ENCODE measurements at regions not wholly inside any gene's neighbourhood (a gene's known extent, or its start where the extent isn't known, plus 50 kb on each side); places are given as distances from the start of the nearest gene placed in this dataset.

DNA sequence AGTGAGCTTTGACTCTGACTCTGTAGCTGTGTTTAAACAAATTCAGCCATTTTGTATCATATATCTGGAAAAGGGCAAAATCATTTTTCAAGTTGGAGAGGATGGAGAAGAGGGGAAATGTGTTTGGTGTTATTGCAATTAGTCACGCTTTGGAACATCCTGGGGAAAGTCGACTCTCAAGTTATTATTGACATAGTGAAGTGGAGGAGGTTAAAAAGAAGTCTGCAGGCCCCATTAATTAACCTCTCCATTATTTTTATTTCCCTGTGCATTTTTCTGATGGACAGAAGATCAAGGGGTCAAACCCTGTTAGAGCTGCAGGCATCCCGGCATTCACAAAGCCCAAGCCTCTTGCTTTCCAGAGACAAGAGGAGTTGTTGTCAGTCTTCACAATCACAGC is 132.6 kb downstream of the TEX36 start:
- Mint-ChIP-seq H3K27me3 (ENCODE audit: low read depth) (peaks cover 5% of the 10 kb centered on the region), H3K4me1 (ENCODE audit: low read depth) (no peaks in the 10 kb centered on the region), H3K27ac (no peak overlapping the region), H3K9me3 (peaks cover 0 to 2% of the 10 kb centered on the region in 2 donors), H3K36me3 (ENCODE audit: insufficient read depth in 2 of 2) (no peaks in the 10 kb centered on the region), H3K4me3 (no peak overlapping the region)
- ATAC-seq (replicated peaks in 1 of 2) (no peak), DNase-seq (no peak)

GRCh38 chr10:125549653-125550052 is 133.3 kb downstream of the TEX36 start:
- Mint-ChIP-seq H3K27me3 (ENCODE audit: low read depth) (no peaks in the 10 kb centered on the region), H3K4me1 (ENCODE audit: low read depth) (no peaks in the 10 kb centered on the region), H3K36me3 (ENCODE audit: insufficient read depth in 2 of 2) (no peaks in the 10 kb centered on the region), H3K4me3 (no peak overlapping the region), H3K27ac (no peak overlapping the region), H3K9me3 (peaks cover 0 to 2% of the 10 kb centered on the region in 2 donors)
- ATAC-seq (replicated peaks in 1 of 2), result no peak
- no peak for DNase-seq

DNA sequence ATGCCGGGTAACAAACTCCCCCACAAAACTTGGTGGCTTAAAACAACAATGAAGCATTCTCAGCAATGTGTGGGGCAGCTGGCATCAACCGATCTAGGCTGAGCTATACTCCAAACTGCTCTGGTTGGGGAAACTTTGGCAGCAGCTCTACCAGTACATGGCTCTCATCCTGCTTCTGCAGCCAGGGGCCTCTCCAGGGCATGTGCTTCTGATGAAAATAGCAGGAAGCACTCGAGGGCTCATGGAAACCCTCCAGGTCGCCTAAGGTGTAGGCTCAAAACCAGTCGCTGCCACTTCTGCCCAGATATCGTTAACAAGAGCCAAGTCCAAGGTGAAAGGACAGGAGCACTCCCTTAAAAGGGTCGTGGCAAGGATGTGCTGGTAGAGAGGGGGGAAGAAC is 134.1 kb downstream of the TEX36 start:
- H3K4me3 Mint-ChIP-seq, result no peak overlapping the region
- H3K27me3 Mint-ChIP-seq (ENCODE audit: low read depth), result no peaks in the 10 kb centered on the region
- H3K9me3 Mint-ChIP-seq, result peaks cover 0 to 2% of the 10 kb centered on the region in 2 donors
- DNase-seq (no peak), ATAC-seq (replicated peaks in 1 of 2) (no peak)
- no peaks in the 10 kb centered on the region for H3K36me3 Mint-ChIP-seq (ENCODE audit: insufficient read depth in 2 of 2)
- no peak overlapping the region for H3K27ac Mint-ChIP-seq
- H3K4me1 Mint-ChIP-seq (ENCODE audit: low read depth), result no peaks in the 10 kb centered on the region

GRCh38 chr10:125548356-125548755 is 134.6 kb downstream of the TEX36 start:
- Mint-ChIP-seq H3K27ac (no peak overlapping the region), H3K9me3 (no peaks in the 10 kb centered on the region), H3K4me3 (no peak overlapping the region), H3K4me1 (ENCODE audit: low read depth) (no peaks in the 10 kb centered on the region), H3K27me3 (ENCODE audit: low read depth) (no peaks in the 10 kb centered on the region), H3K36me3 (ENCODE audit: insufficient read depth in 2 of 2) (no peaks in the 10 kb centered on the region)
- ATAC-seq (replicated peaks in 1 of 2) (no peak), DNase-seq (no peak)

- H3K27ac Mint-ChIP-seq, result no peak overlapping the region
- no peaks in the 10 kb centered on the region for H3K4me1 Mint-ChIP-seq (ENCODE audit: low read depth)
- no peak for ATAC-seq (replicated peaks in 1 of 2)
- H3K4me3 Mint-ChIP-seq, result no peak overlapping the region
- DNase-seq, result no peak
- H3K36me3 Mint-ChIP-seq (ENCODE audit: insufficient read depth in 2 of 2), result no peaks in the 10 kb centered on the region
- H3K9me3 Mint-ChIP-seq, result no peaks in the 10 kb centered on the region
- no peaks in the 10 kb centered on the region for H3K27me3 Mint-ChIP-seq (ENCODE audit: low read depth)
Observed at GRCh38 chr10:125547010-125547650, 135.8 kb downstream of the TEX36 start.

- ATAC-seq (replicated peaks in 1 of 2), result no peak
- Mint-ChIP-seq H3K27me3 (ENCODE audit: low read depth) (no peaks in the 10 kb centered on the region), H3K27ac (no peak overlapping the region), H3K9me3 (no peaks in the 10 kb centered on the region), H3K4me1 (ENCODE audit: low read depth) (no peaks in the 10 kb centered on the region), H3K36me3 (ENCODE audit: insufficient read depth in 2 of 2) (no peaks in the 10 kb centered on the region), H3K4me3 (no peak overlapping the region)
- DNase-seq, result no peak
Observed at GRCh38 chr10:125543796-125544195, 139.2 kb downstream of the TEX36 start.

GRCh38 chr10:125538947-125539731 is 143.8 kb downstream of the TEX36 start:
- Mint-ChIP-seq H3K9me3 (no peaks in the 10 kb centered on the region), H3K36me3 (ENCODE audit: insufficient read depth in 2 of 2) (no peaks in the 10 kb centered on the region), H3K4me1 (ENCODE audit: low read depth) (no peaks in the 10 kb centered on the region), H3K4me3 (no peak overlapping the region), H3K27ac (no peak overlapping the region), H3K27me3 (ENCODE audit: low read depth) (no peaks in the 10 kb centered on the region)
- ATAC-seq (replicated peaks in 1 of 2) (no peak), DNase-seq (no peak)

- no peak for ATAC-seq (replicated peaks in 1 of 2)
- Mint-ChIP-seq H3K9me3 (no peaks in the 10 kb centered on the region), H3K4me1 (ENCODE audit: low read depth) (no peaks in the 10 kb centered on the region), H3K27me3 (ENCODE audit: low read depth) (no peaks in the 10 kb centered on the region), H3K27ac (no peak overlapping the region), H3K36me3 (ENCODE audit: insufficient read depth in 2 of 2) (no peaks in the 10 kb centered on the region), H3K4me3 (no peak overlapping the region)
- DNase-seq, result no peak
Observed at GRCh38 chr10:125536236-125536635, 146.7 kb downstream of the TEX36 start.

DNA sequence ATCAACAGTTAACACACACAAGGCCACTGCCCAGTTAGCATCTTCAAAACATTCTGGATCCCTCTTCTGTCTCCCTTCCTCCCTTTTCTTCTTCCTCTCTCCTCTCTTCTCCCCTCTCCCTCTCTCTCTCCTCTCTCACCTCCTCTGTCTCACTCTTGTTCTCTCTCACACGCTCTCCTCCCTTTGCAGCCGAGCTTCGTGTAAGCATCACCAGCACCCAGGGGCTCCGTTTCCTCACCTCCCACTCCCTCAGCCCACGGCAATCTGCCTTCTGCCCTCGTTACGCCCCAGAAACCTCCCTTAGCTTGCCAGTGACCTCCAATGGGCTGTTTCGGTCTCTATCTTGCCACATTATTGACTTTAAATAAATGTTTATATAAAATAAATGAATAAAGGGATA is 147.4 kb downstream of the TEX36 start:
- H3K36me3 Mint-ChIP-seq (ENCODE audit: insufficient read depth in 2 of 2), result no peaks in the 10 kb centered on the region
- no peak overlapping the region for H3K27ac Mint-ChIP-seq
- no peaks in the 10 kb centered on the region for H3K4me1 Mint-ChIP-seq (ENCODE audit: low read depth)
- DNase-seq, result no peak
- no peak overlapping the region for H3K4me3 Mint-ChIP-seq
- no peaks in the 10 kb centered on the region for H3K9me3 Mint-ChIP-seq
- H3K27me3 Mint-ChIP-seq (ENCODE audit: low read depth), result no peaks in the 10 kb centered on the region
- no peak for ATAC-seq (replicated peaks in 1 of 2)

- H3K36me3 Mint-ChIP-seq (ENCODE audit: insufficient read depth in 2 of 2), result no peaks in the 10 kb centered on the region
- H3K4me1 Mint-ChIP-seq (ENCODE audit: low read depth), result no peaks in the 10 kb centered on the region
- no peak for ATAC-seq (replicated peaks in 1 of 2)
- no peaks in the 10 kb centered on the region for H3K27me3 Mint-ChIP-seq (ENCODE audit: low read depth)
- no peak overlapping the region for H3K27ac Mint-ChIP-seq
- DNase-seq, result no peak
- no peaks in the 10 kb centered on the region for H3K9me3 Mint-ChIP-seq
- H3K4me3 Mint-ChIP-seq, result no peak overlapping the region
Observed at GRCh38 chr10:125534515-125534914, 148.4 kb downstream of the TEX36 start.

DNA sequence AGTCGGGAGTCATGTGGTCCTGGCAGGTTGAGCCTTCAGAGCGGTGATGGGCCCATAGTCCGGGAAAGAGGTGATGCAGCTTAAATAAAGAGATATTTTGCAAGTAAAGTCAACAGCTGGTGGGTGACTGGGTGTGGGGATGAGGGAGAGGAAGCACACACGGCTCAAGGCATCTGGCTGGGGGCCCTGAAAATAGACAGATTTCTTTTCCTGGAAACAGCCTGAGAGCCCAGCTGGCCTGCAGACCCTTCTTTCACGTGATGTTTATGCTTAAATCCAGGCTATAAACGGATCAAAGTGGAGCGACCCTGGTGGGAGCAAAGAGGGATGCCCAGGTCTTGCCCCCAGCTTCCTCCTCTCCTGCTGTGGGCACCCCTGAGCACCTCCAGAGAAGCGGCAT is 149.1 kb downstream of the TEX36 start:
- H3K4me1 Mint-ChIP-seq (ENCODE audit: low read depth), result no peaks in the 10 kb centered on the region
- H3K4me3 Mint-ChIP-seq, result no peak overlapping the region
- no peaks in the 10 kb centered on the region for H3K27me3 Mint-ChIP-seq (ENCODE audit: low read depth)
- no peaks in the 10 kb centered on the region for H3K9me3 Mint-ChIP-seq
- no peak for DNase-seq
- no peak overlapping the region for H3K27ac Mint-ChIP-seq
- no peak for ATAC-seq (replicated peaks in 1 of 2)
- no peaks in the 10 kb centered on the region for H3K36me3 Mint-ChIP-seq (ENCODE audit: insufficient read depth in 2 of 2)

DNA sequence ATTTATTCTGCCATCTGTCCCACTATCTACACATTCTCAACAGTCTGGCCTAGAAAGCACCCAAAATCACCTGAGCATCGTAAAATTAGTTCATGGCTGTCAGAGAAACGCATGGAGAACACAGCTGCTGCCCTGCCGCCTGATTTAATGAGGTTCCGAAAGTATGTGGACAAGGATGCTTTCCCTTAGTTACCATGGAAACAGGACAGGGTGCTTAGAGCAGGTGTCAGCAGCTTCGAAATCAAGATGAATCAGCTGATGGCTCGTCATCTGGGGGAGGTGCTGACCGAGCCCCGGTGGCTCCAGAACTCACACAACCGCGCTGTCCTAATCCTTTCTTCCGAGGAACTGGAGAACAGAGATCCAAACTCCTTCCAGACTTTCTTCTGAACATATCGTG is 151.5 kb downstream of the TEX36 start:
- Mint-ChIP-seq H3K27ac (no peak overlapping the region), H3K9me3 (no peaks in the 10 kb centered on the region), H3K27me3 (ENCODE audit: low read depth) (no peaks in the 10 kb centered on the region), H3K4me1 (ENCODE audit: low read depth) (no peaks in the 10 kb centered on the region), H3K4me3 (no peak overlapping the region), H3K36me3 (ENCODE audit: insufficient read depth in 2 of 2) (no peaks in the 10 kb centered on the region)
- no peak for DNase-seq
- no peak for ATAC-seq (replicated peaks in 1 of 2)

- Mint-ChIP-seq H3K9me3 (peaks cover 2 to 4% of the 10 kb centered on the region in 2 donors), H3K27ac (no peak overlapping the region), H3K27me3 (ENCODE audit: low read depth) (no peaks in the 10 kb centered on the region), H3K4me3 (no peak overlapping the region), H3K4me1 (ENCODE audit: low read depth) (no peaks in the 10 kb centered on the region), H3K36me3 (ENCODE audit: insufficient read depth in 2 of 2) (no peaks in the 10 kb centered on the region)
- DNase-seq, result no peak
- ATAC-seq (replicated peaks in 1 of 2), result no peak
Observed at GRCh38 chr10:125523347-125523746, 159.6 kb downstream of the TEX36 start.
